ENCODE measurements at regions not wholly inside any gene's neighbourhood (a gene's known extent, or its start where the extent isn't known, plus 50 kb on each side); places are given as distances from the start of the nearest gene placed in this dataset.

DNA sequence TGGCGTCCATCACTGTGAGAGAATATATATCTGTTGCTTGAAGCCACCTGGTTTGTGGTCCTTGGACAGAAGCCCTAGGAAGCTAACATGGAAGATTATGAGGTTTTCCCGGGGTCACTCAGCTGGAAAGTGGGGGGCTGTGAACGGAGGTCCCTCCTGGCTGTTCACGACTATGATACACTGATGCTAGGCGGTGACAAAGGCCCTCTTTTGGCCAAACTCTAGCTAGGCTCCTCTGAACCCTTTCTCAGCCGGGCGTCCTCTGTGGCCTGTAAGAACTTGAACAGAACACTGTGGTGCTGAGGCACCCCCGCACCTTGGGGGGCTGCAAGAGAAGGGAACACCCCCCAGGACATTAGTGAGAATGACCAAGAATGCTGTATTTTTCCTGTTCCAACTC lies 164.6 kb downstream of the TFCP2L1 start:
- Histone ChIP-seq H3K27ac (no peak overlapping the region), H3K4me3 (no peak overlapping the region), H3K4me1 (replicated peaks in 1 of 2) (no peaks in the 10 kb centered on the region)
- no peak for ATAC-seq (replicated peaks in 6 of 8)
- in situ Hi-C loops (cut with MboI; ENCODE audit: low pct_unique_long_range_greater_than_20kb in 2 of 9, low sequenced_read_pairs in 9 of 9, unreplicated experiment in 9 of 9): loop anchor here in 2 of 9 experiments (25.0 kb wide), 2 partner anchors 192 to 242 kb away; no protein-coding TSS in a partner anchor
- 50 to 100% (median 80%) methylated on average over 1 to 3 of the region's 8 CpGs; no CpG with 5 or more reads in 3 of the 10 experiments for WGBS, 10 experiments

DNA sequence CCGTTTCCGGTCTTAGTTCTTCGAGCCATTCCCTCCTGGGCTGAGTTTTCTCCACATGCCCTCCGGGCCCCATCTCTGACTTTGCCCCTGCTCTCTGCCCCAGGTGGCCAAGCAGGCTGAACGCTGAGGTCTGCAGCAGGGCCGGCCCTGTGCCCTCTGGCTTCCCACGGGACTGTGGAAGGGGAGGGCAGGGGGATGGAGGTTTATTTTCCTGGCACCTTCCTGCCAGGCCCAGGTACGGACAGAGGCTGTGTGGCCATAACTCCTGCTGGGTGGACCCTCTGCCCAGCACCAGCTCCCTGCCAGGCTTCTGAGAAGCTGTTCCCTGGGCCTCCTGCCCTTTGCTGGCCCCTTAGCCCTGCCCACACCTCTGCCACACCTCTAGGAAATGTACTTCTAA lies 164.0 kb downstream of the TFCP2L1 start:
- 64 to 93% (median 90%) methylated on average over 2 to 5 of the region's 8 CpGs; no CpG with 5 or more reads in 7 of the 10 experiments for WGBS, 10 experiments
- Histone ChIP-seq H3K27ac (no peak overlapping the region), H3K4me3 (no peak overlapping the region), H3K4me1 (replicated peaks in 1 of 2) (no peaks in the 10 kb centered on the region)
- no peak for ATAC-seq (replicated peaks in 6 of 8)
- in situ Hi-C loops (cut with MboI; ENCODE audit: low pct_unique_long_range_greater_than_20kb in 2 of 9, low sequenced_read_pairs in 9 of 9, unreplicated experiment in 9 of 9): loop anchor here in 2 of 9 experiments (25.0 kb wide), 2 partner anchors 191 to 241 kb away; no protein-coding TSS in a partner anchor

DNA sequence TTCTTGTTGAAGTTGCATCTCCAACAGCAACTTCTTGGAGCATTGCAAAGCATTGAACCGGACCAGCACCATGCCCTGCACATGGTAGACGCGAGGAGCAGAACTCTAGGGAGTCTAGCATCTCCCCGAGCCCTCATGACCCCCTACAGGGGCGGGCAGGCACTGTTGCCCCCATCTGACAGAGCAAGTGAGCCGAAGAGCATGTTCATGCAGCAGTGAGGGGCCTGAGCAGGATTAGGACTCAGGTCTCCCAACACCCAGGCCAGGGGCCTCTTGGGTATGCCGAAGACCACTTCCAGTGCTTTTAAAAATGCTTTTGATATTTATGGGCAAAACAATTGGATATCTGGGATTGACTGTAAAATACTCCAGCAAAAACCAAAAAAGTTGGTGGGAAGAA lies 163.3 kb downstream of the TFCP2L1 start:
- Histone ChIP-seq H3K27ac (no peak overlapping the region), H3K4me3 (no peak overlapping the region), H3K4me1 (replicated peaks in 1 of 2) (no peaks in the 10 kb centered on the region)
- ATAC-seq (replicated peaks in 6 of 8): no peak
- WGBS, 10 experiments: 20 to 100% (median 74%) methylated on average over 1 to 6 of the region's 7 CpGs; no CpG with 5 or more reads in 4 of the 10 experiments
- in situ Hi-C loops (cut with MboI; ENCODE audit: low pct_unique_long_range_greater_than_20kb in 2 of 9, low sequenced_read_pairs in 9 of 9, unreplicated experiment in 9 of 9): loop anchor here in 2 of 9 experiments (25.0 kb wide), 2 partner anchors 191 to 241 kb away; no protein-coding TSS in a partner anchor

DNA sequence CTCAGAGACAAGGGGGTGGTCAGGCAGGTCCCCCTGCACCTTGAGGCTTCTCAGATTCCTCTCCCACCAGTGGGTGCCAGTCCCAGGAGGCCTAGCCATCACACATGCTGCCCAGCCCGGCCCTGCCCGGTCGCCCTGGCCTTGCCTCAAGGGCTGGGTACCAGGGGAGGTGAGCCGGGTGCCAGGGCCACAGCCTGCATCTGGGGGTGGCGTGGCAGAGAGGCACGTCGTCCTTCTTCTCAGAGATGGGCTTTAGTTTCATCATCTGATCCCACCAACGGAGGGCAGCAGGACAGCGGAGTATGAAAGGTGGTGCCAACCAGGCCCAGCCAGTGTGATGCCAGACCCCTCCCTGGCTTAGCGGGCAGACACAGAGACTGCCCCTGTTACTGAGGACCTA lies 161.7 kb downstream of the TFCP2L1 start:
- H3K27ac ChIP-seq: no peak overlapping the region
- no peak overlapping the region for H3K4me3 ChIP-seq
- 72 to 84% (median 79%) methylated on average over 2 to 9 of the region's 10 CpGs; no CpG with 5 or more reads in 6 of the 10 experiments for WGBS, 10 experiments
- no peak for ATAC-seq (replicated peaks in 6 of 8)
- in situ Hi-C loops (cut with MboI; ENCODE audit: low pct_unique_long_range_greater_than_20kb in 2 of 9, low sequenced_read_pairs in 9 of 9, unreplicated experiment in 9 of 9): loop anchor here in 2 of 9 experiments (25.0 kb wide), 2 partner anchors 189 to 239 kb away; no protein-coding TSS in a partner anchor
- no peaks in the 10 kb centered on the region for H3K4me1 ChIP-seq (replicated peaks in 1 of 2)

DNA sequence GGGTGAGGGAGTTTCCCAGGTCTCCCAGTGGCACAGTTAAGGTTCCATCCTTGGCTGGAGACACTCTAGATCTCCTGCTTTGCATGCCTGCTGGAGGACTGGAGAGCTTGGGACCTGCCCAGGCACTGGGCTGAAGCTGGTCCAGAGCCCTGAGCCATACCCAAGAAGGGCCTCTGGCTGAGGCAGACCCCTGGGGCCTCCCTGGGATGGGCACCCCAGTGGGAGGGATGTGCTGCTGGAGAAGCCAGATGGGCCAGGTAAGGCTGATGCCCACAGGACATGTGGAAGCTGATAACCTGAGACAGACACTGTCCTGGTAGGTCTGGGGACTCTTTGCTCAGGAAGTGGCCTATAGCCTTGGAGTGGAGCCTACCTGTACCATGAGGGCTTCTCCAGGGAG lies 160.7 kb downstream of the TFCP2L1 start:
- in situ Hi-C loops (cut with MboI; ENCODE audit: low pct_unique_long_range_greater_than_20kb in 2 of 9, low sequenced_read_pairs in 9 of 9, unreplicated experiment in 9 of 9): loop anchor here in 2 of 9 experiments (25.0 kb wide), 2 partner anchors 188 to 238 kb away; no protein-coding TSS in a partner anchor
- Histone ChIP-seq H3K4me1 (replicated peaks in 1 of 2) (no peaks in the 10 kb centered on the region), H3K4me3 (no peak overlapping the region), H3K27ac (no peak overlapping the region)
- no peak for ATAC-seq (replicated peaks in 6 of 8)

DNA sequence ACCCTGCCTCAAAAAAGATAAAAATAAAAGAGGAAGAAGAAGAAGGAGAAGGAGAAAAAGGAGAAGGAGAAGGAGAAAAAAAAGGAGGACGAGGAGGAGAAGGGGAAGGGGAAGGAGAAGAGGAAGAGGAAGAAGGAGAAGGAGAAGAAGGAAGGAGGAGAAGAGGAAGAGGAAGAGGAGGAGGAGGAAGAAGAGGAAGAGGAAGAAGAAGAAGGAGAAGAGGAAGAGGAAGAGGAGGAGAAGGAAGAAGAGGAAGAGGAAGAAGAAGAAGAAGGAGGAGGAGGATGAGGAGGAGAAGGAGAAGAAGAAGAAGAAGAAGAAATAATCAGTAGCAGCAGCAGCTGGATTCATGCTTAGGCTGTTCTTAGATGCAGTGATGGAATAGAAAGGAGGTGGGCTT lies 159.7 kb downstream of the TFCP2L1 start:
- WGBS, 10 experiments: 12 to 71% (median 24%) methylated on average over 1 of the region's 1 CpG; no CpG with 5 or more reads in 2 of the 10 experiments
- Histone ChIP-seq H3K27ac (no peak overlapping the region), H3K4me1 (replicated peaks in 1 of 2) (no peaks in the 10 kb centered on the region), H3K4me3 (no peak overlapping the region)
- in situ Hi-C loops (cut with MboI; ENCODE audit: low pct_unique_long_range_greater_than_20kb in 2 of 9, low sequenced_read_pairs in 9 of 9, unreplicated experiment in 9 of 9): no loop called here
- no peak for ATAC-seq (replicated peaks in 6 of 8)

DNA sequence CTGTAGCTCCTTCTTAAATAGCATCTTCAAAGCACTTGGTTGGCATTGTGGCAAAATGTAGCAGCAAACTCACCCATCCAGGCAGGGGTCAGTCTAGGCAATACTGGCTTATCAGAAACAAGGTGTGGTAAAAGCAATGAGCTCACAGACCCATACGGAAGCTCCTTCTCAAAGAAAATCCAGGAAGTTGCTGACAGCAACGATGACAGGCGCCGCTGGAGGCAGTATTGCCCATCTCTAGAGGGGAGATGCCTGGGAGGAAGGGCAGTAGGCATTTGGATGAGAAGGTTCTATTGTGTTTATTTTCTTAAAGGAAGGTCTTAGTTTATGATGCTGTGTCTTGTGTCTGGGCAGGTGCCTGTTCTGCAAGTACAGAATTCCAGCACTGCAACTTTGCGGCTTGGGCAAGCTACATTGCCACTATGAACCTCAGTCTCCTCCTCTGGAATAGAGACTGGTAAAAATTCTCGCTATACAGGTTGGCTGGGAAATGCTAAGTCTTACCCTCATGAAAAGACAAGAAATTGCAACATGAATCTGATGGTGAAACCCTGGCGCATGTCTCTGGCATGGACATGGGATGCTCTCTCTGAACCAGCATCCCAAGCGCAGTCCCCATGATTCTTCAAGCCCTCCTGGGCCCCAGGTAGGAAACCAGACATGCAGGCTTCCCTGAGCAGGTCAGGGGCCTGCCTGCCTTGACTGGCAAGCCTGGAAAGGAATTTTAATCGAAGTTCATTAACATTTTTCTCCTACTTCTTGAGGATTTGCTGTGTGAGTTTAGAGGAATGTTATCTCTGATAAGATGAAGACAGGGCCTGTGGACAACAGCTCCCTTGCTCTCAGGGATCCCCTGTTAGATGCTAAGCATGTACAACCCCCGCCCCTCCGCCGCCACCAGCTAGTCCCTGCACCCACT lies 156.0 kb downstream of the TFCP2L1 start:
- Histone ChIP-seq H3K27ac (no peak overlapping the region), H3K4me1 (replicated peaks in 1 of 2) (peaks cover 0 to 2% of the 10 kb centered on the region in 2 donors), H3K4me3 (no peak overlapping the region)
- in situ Hi-C loops (cut with MboI; ENCODE audit: low pct_unique_long_range_greater_than_20kb in 2 of 9, low sequenced_read_pairs in 9 of 9, unreplicated experiment in 9 of 9): no loop called here
- 7 to 68% (median 38%) methylated on average over 1 to 7 of the region's 12 CpGs; no CpG with 5 or more reads in 1 of the 10 experiments for WGBS, 10 experiments
- ATAC-seq (replicated peaks in 6 of 8): peak in 5 of 8 experiments; percentile 37 to 83 (median 45)

DNA sequence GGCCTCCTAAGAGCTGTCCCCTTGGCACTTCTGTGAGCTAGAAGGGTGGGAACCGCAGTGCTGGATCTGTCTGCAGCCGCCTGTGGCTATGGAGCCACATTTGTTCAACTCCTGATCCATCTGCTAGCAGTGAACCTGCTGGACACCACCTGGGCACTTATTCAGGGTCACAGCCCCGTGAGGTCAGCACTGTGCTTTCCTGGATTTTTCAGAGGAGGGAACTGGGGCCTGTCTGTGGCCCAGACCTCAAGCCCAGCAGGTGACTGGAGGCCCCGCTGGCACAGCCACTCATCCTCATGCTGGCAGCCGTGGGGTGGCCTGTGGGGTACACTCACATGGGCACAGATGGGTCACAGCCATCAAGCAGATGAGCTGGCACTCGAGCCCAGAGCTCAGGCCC lies 155.3 kb downstream of the TFCP2L1 start:
- 7 to 83% (median 42%) methylated on average over 1 to 3 of the region's 6 CpGs; no CpG with 5 or more reads in 7 of the 10 experiments for whole genome bisulfite sequencing, 10 experiments
- Histone ChIP-seq H3K27ac (no peak overlapping the region), H3K4me1 (replicated peaks in 1 of 2) (peaks cover 0 to 2% of the 10 kb centered on the region in 2 donors), H3K4me3 (no peak overlapping the region)
- in situ Hi-C loops (cut with MboI; ENCODE audit: low pct_unique_long_range_greater_than_20kb in 2 of 9, low sequenced_read_pairs in 9 of 9, unreplicated experiment in 9 of 9): no loop called here
- no peak for ATAC-seq (replicated peaks in 6 of 8)

DNA sequence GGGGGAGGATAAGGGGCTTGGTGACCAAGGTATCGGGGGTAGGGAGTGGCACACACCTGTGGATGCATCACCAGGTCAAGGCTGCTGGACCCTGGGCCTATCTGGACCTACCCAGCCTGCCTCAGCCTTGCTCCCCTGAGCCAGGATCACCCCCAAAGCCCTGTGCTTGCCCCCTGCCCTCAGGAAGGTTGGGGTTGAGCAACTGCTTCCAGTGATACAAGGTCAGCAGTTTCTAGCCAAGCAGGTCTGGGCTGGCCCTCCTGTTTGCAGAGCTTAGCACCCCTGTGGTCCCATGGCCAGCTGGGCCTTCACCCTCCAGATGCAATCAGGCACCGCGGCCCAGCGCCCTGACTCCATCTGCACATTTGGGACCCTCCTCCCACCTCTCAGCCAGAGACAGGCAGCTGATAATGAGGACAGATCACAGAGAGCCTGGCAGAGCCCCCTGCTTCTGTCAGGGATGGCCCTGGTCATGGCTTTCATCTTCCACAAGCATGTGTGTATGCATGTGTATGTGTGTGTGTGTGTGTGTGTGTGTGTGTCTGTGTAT lies 154.6 kb downstream of the TFCP2L1 start:
- WGBS, 10 experiments: no CpG with 5 or more reads among the region's 4 CpGs
- Histone ChIP-seq H3K27ac (no peak overlapping the region), H3K4me3 (no peak overlapping the region), H3K4me1 (replicated peaks in 1 of 2) (peaks cover 0 to 2% of the 10 kb centered on the region in 2 donors)
- ATAC-seq (replicated peaks in 6 of 8): no peak
- in situ Hi-C loops (cut with MboI; ENCODE audit: low pct_unique_long_range_greater_than_20kb in 2 of 9, low sequenced_read_pairs in 9 of 9, unreplicated experiment in 9 of 9): no loop called here

DNA sequence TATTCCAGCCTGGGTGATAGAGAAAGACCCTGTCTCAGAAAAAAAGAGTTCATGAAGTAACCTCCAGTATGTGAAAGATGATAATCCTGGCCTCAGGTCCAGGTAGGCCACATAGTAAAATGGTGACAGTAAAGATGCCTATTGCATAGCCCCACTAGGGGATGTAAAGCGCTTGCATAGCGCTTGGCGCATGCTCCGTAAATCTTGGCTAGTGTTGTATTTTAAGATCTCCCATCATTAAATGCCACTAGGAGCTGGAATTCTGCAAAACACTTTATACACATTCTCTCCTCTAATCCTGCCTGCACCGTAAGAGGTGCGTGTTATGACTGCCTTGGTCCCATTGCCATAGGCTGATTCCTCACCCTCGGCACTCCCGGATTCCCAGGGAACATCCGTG lies 153.6 kb downstream of the TFCP2L1 start:
- 63 to 90% (median 78%) methylated on average over 2 to 7 of the region's 9 CpGs; no CpG with 5 or more reads in 3 of the 10 experiments for WGBS, 10 experiments
- ATAC-seq (replicated peaks in 6 of 8): peak in 1 of 8 experiments; percentile 38
- H3K27ac ChIP-seq: no peak overlapping the region
- in situ Hi-C loops (cut with MboI; ENCODE audit: low pct_unique_long_range_greater_than_20kb in 2 of 9, low sequenced_read_pairs in 9 of 9, unreplicated experiment in 9 of 9): no loop called here
- H3K4me3 ChIP-seq: no peak overlapping the region
- peaks cover 0 to 2% of the 10 kb centered on the region in 2 donors for H3K4me1 ChIP-seq (replicated peaks in 1 of 2)

DNA sequence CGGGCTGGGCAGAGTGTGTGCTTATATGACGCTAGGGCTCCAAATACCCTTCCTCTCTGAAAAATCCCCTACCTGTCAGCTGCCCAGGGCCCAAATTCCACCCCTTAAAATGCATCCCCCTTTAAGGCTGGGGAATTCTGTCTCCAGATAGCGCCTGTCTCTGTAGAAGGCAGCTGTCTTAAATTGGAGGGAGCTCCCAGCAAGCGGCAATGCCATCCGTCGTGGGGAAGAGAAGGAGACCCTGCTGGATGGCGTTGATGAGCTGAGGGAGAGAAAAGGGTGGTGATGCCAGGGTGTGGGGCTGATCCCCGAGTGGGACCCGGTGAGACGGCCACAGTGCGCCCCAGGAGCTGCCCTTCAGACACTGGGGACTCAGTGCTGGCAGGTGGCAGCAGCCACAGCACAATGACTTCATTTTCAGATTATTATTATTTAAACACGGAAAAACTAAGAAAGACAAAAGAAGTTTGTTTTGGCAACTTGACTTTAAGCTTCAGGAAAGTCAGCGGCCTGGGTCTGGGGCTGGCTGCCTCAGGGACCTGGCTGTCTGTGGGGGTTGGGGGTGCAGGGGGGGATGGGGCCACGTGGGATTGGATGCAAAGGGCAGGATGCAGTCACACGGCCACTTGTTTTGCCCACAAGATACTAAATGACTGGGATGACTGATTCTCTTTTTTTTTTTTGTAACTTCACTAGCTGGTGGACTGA lies 152.8 kb downstream of the TFCP2L1 start:
- WGBS, 10 experiments: 50 to 100% (median 62%) methylated on average over 1 to 12 of the region's 15 CpGs; no CpG with 5 or more reads in 5 of the 10 experiments
- Histone ChIP-seq H3K4me3 (no peak overlapping the region), H3K4me1 (replicated peaks in 1 of 2) (peaks cover 0 to 2% of the 10 kb centered on the region in 2 donors), H3K27ac (no peak overlapping the region)
- in situ Hi-C loops (cut with MboI; ENCODE audit: low pct_unique_long_range_greater_than_20kb in 2 of 9, low sequenced_read_pairs in 9 of 9, unreplicated experiment in 9 of 9): no loop called here
- peak in 3 of 8 experiments; percentile 25 to 50 (median 43) for ATAC-seq (replicated peaks in 6 of 8)

DNA sequence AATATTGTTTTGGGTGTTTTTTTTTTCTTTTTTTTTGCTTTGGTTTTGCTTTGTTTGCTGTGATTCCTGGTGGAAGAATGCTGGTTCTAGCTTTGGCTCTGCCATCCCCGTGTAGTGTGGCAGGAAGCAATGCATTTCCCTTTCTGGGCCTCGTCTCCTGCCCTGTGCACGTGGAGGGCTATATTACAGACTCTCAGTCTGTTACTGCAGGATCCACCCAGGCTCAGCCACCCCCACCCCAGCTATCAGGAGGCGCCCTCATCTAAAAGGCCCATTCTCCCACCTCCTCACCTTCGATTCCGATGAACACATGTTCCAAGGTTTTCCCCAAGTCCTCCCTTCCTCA lies 152.3 kb downstream of the TFCP2L1 start:
- in situ Hi-C loops (cut with MboI; ENCODE audit: low pct_unique_long_range_greater_than_20kb in 2 of 9, low sequenced_read_pairs in 9 of 9, unreplicated experiment in 9 of 9): no loop called here
- Histone ChIP-seq H3K4me3 (no peak overlapping the region), H3K4me1 (replicated peaks in 1 of 2) (peaks cover 0 to 2% of the 10 kb centered on the region in 2 donors), H3K27ac (no peak overlapping the region)
- peak in 4 of 8 experiments; percentile 26 to 61 (median 53) for ATAC-seq (replicated peaks in 6 of 8)
- 0 to 71% (median 34%) methylated on average over 1 to 4 of the region's 6 CpGs; no CpG with 5 or more reads in 3 of the 10 experiments for whole genome bisulfite sequencing, 10 experiments

Measured in motor neuron (in vitro differentiated cells).